H9 (cell line): ENCODE measurements at regions not wholly inside any gene's neighbourhood (a gene's known extent, or its start where the extent isn't known, plus 50 kb on each side); places are given as distances from the start of the nearest gene placed in this dataset.

Experiments
- DNase-seq: peaks from one replicate; pipeline ENCODE4 v3.0.0-alpha.2; 2017
- H2AFZ ChIP-seq: one replicate; pipeline ENCODE4 v1.6.1; 2013; ENCODE audit warnings: mild to moderate bottlenecking, low read length, control low read depth, moderate library complexity
- H2AK5ac ChIP-seq: 2 replicates; pipeline ENCODE4 v1.6.1; 2013; ENCODE audit warnings: low read length, control low read depth, mixed read lengths; ENCODE audit not compliant: insufficient read length
- H2BK120ac ChIP-seq: one replicate; pipeline ENCODE4 v1.6.1; 2013; ENCODE audit warnings: low read depth, mild to moderate bottlenecking, low read length, control low read depth, inconsistent platforms; ENCODE audit not compliant: poor library complexity, severe bottlenecking
- H2BK12ac ChIP-seq: 2 replicates; pipeline ENCODE4 v1.6.1; 2013; ENCODE audit warnings: low read length, control low read depth, mixed read lengths, low read depth; ENCODE audit not compliant: insufficient read length
- H2BK15ac ChIP-seq: 2 replicates; pipeline ENCODE4 v1.6.1; 2013; ENCODE audit warnings: low read depth, low read length, control low read depth
- H2BK20ac ChIP-seq: one replicate; pipeline ENCODE4 v1.6.1; 2013; ENCODE audit warnings: low read depth, mild to moderate bottlenecking, low read length, control low read depth, inconsistent platforms; ENCODE audit not compliant: poor library complexity, severe bottlenecking
- H2BK5ac ChIP-seq: 2 replicates; pipeline ENCODE4 v1.6.1; 2013; ENCODE audit warnings: low read length, control low read depth, mixed read lengths; ENCODE audit not compliant: insufficient read length
- H3K14ac ChIP-seq: 2 replicates; pipeline ENCODE4 v1.6.1; 2013; ENCODE audit warnings: low read length, control low read depth; ENCODE audit not compliant: insufficient read depth
- H3K18ac ChIP-seq: 2 replicates; pipeline ENCODE4 v1.6.1; 2013; ENCODE audit warnings: low read depth, mild to moderate bottlenecking, mixed read lengths, low read length, control low read depth; ENCODE audit not compliant: insufficient read length
- H3K23ac ChIP-seq: 2 replicates; pipeline ENCODE4 v1.6.1; 2013; ENCODE audit warnings: low read length, control low read depth, mixed read lengths, low read depth; ENCODE audit not compliant: insufficient read length
- H3K23me2 ChIP-seq: 2 replicates; pipeline ENCODE4 v1.6.1; 2013; ENCODE audit warnings: low read depth, mild to moderate bottlenecking, mixed read lengths, low read length, control low read depth; ENCODE audit not compliant: insufficient read length, poor library complexity, severe bottlenecking
- H3K27ac ChIP-seq: 2 replicates; pipeline ENCODE4 v1.5.1; 2013; ENCODE audit warnings: low read length, control low read depth, mixed read lengths, low read depth; ENCODE audit not compliant: insufficient read length
- H3K27me3 ChIP-seq: 2 replicates; pipeline ENCODE4 v1.6.1; 2013; ENCODE audit warnings: low read length, control low read depth, inconsistent platforms; ENCODE audit not compliant: insufficient read depth
- H3K4ac ChIP-seq: 2 replicates; pipeline ENCODE4 v1.6.1; 2013; ENCODE audit warnings: low read depth, mild to moderate bottlenecking, control low read depth, inconsistent platforms, low read length, moderate library complexity
- H3K4me1 ChIP-seq: 2 replicates; pipeline ENCODE4 v1.6.1; 2013; ENCODE audit warnings: low read length, control low read depth, inconsistent platforms; ENCODE audit not compliant: insufficient read depth
- H3K4me2 ChIP-seq: 2 replicates; pipeline ENCODE4 v1.6.1; 2013; ENCODE audit warnings: low read length, control low read depth, mixed read lengths; ENCODE audit not compliant: insufficient read length, insufficient read depth
- H3K56ac ChIP-seq: 2 replicates; pipeline ENCODE4 v1.6.1; 2013; ENCODE audit warnings: low read depth, mild to moderate bottlenecking, mixed read lengths, low read length, control low read depth; ENCODE audit not compliant: insufficient read length
- H3K79me1 ChIP-seq: 2 replicates; pipeline ENCODE4 v1.6.1; 2013; ENCODE audit warnings: low read depth, mild to moderate bottlenecking, moderate library complexity, low read length, control low read depth, inconsistent platforms; ENCODE audit not compliant: insufficient read depth, poor library complexity, severe bottlenecking
- H3K79me2 ChIP-seq: 2 replicates; pipeline ENCODE4 v1.6.1; 2013; ENCODE audit warnings: low read length, control low read depth, inconsistent platforms; ENCODE audit not compliant: insufficient read depth
- H3K9ac ChIP-seq: 2 replicates; pipeline ENCODE4 v1.6.1; 2013; ENCODE audit warnings: low read length, control low read depth, mixed read lengths; ENCODE audit not compliant: insufficient read length; ENCODE audit errors: extremely low read depth
- H3K9me3 ChIP-seq: one replicate; pipeline ENCODE4 v1.6.1; 2013; ENCODE audit warnings: low read depth, low read length, inconsistent platforms; ENCODE audit not compliant: control insufficient read depth
- H3T11ph ChIP-seq: one replicate; pipeline ENCODE4 v1.6.1; 2013; ENCODE audit warnings: mild to moderate bottlenecking, low read length, control low read depth, inconsistent platforms
- H4K20me1 ChIP-seq: one replicate; pipeline ENCODE4 v1.6.1; 2013; ENCODE audit not compliant: control insufficient read depth, insufficient read length, insufficient read depth
- H4K5ac ChIP-seq: 2 replicates; pipeline ENCODE4 v1.6.1; 2013; ENCODE audit warnings: low read depth, mild to moderate bottlenecking, mixed read lengths, low read length, control low read depth; ENCODE audit not compliant: insufficient read length
- H4K8ac ChIP-seq: replicated peaks from 2 replicates; pipeline ENCODE4 v1.6.1; 2013; ENCODE audit warnings: low read length, control low read depth, mixed read lengths, low read depth; ENCODE audit not compliant: insufficient read length
- H4K91ac ChIP-seq: 2 replicates; pipeline ENCODE4 v1.6.1; 2013; ENCODE audit warnings: low read depth, mild to moderate bottlenecking, moderate library complexity, mixed read lengths, low read length, control low read depth; ENCODE audit not compliant: insufficient read length
- H3K27ac Mint-ChIP-seq, 3 experiments: 2 replicates in 2 of 3; 3 replicates in 1 of 3; pipeline ENCODE4 v1.8.0; 2020 to 2021; ENCODE audit warnings: mixed read lengths in 3 of 3, mild to moderate bottlenecking in 1 of 3, moderate library complexity in 1 of 3
- H3K27me3 Mint-ChIP-seq: 2 replicates; pipeline ENCODE4 v1.8.0; 2021; ENCODE audit warnings: low read depth, mild to moderate bottlenecking, moderate library complexity, mixed read lengths
- H3K36me3 Mint-ChIP-seq, 3 experiments: 2 replicates in 2 of 3; 3 replicates in 1 of 3; pipeline ENCODE4 v1.8.0; 2020 to 2021; ENCODE audit warnings: low read depth in 3 of 3, mixed read lengths in 3 of 3; ENCODE audit not compliant: insufficient read depth in 1 of 3
- H3K4me1 Mint-ChIP-seq, 2 experiments: 2 replicates each; pipeline ENCODE4 v1.8.0; 2020; ENCODE audit warnings: mixed read lengths in 2 of 2
- H3K4me3 Mint-ChIP-seq, 2 experiments: 2 replicates in 1 of 2; 3 replicates in 1 of 2; pipeline ENCODE4 v1.8.0; 2020 to 2021; ENCODE audit warnings: mild to moderate bottlenecking in 2 of 2, mixed read lengths in 2 of 2, moderate library complexity in 1 of 2
- H3K9me3 Mint-ChIP-seq, 2 experiments: 2 replicates in 1 of 2; 3 replicates in 1 of 2; pipeline ENCODE4 v1.8.0; 2020; ENCODE audit warnings: mild to moderate bottlenecking in 2 of 2, mixed read lengths in 2 of 2, moderate library complexity in 1 of 2
- CTCF ChIP-seq: fragments of 200-600 bp; sonication (generic); conservative IDR thresholded peaks from 3 replicates; pipeline ENCODE4 v1.8.0; 2021; ENCODE audit warnings: antibody characterized with exemption, mild to moderate bottlenecking
- WGBS: extraction: QIAGEN DNeasy Blood & Tissue Kit; methylation state at CpG from one replicate; pipeline ENCODE4 v1.1.7; 2013; ENCODE audit warnings: missing lambda C conversion rate, low lambda C conversion rate, mixed read lengths; ENCODE audit not compliant: insufficient read length; ENCODE audit errors: extremely low coverage; 5-methylcytosine and 5-hydroxymethylcytosine counted together

DNA sequence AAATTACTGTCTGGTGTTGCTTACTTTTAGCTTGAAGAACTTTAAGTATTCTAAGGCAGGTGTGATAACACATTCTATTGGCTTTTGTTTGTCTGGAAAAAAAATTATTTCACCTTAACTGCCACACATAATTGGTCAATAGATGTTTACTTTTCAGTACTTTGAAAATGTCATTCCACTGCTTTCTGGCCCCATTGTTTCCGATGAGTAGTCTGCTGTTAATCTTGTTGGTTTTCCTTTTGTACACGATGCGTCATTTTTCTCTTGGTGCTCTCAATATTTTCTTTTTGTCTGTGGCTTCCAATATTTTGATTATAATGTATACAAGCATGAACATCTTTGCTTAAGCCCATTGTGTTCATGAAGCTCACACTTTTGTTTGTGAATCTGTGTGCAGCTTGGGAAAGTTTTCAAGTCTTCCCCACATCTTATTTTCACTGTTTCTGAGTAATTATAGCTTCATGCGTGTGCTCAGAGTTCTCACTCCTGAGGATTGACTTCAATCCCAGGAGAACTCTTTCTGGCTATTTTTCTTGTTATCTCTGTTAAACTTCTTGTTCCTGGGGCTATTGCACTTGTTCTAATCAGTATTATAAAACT is 664.7 kb downstream of the IGSF11 start:
- no peak for TF ChIP-seq CTCF
- H3K79me2 ChIP-seq: no peaks in the 10 kb centered on the region
- Mint-ChIP-seq H3K4me1 (no peaks in the 10 kb centered on the region), H3K4me3 (no peak overlapping the region), H3K27me3 (no peaks in the 10 kb centered on the region), H3K9me3 (peaks cover 22 to 24% of the 10 kb centered on the region in 2 experiments), H3K27ac (no peak overlapping the region), H3K36me3 (peaks cover 6 to 13% (median 12%) of the 10 kb centered on the region in 3 experiments; a peak in 6 of 7 replicates)
- no peak overlapping the region for H3K23ac ChIP-seq
- H3K27me3 ChIP-seq: no peaks in the 10 kb centered on the region
- H3K14ac ChIP-seq: no peak overlapping the region
- H2AK5ac ChIP-seq: no peak overlapping the region
- no peak overlapping the region for H3K9ac ChIP-seq
- H3K79me1 ChIP-seq: no peaks in the 10 kb centered on the region
- H4K91ac ChIP-seq: no peak overlapping the region
- H3K56ac ChIP-seq: no peak overlapping the region
- H2BK15ac ChIP-seq: no peak overlapping the region
- no peak overlapping the region for H4K5ac ChIP-seq
- WGBS: no CpG with 5 or more reads among the region's 4 CpGs
- no peaks in the 10 kb centered on the region for H3K23me2 ChIP-seq
- no peak overlapping the region for H3K18ac ChIP-seq
- H3T11ph ChIP-seq: no peak overlapping the region
- no peak overlapping the region for H3K4me2 ChIP-seq
- no peak overlapping the region for H2BK20ac ChIP-seq
- no peaks in the 10 kb centered on the region for H4K20me1 ChIP-seq
- no peak overlapping the region for H3K4ac ChIP-seq
- no peaks in the 10 kb centered on the region for H3K4me1 ChIP-seq
- H2BK120ac ChIP-seq: no peak overlapping the region
- no peak overlapping the region for H3K27ac ChIP-seq
- H2AFZ ChIP-seq: no peak overlapping the region
- no peak overlapping the region for H2BK12ac ChIP-seq
- no peaks in the 10 kb centered on the region for H3K9me3 ChIP-seq
- H2BK5ac ChIP-seq: no peak overlapping the region
- H4K8ac ChIP-seq: no peak overlapping the region
- no peak for DNase-seq
